ENCODE measurements at regions not wholly inside any gene's neighbourhood (a gene's known extent, or its start where the extent isn't known, plus 50 kb on each side); places are given as distances from the start of the nearest gene placed in this dataset.

DNA sequence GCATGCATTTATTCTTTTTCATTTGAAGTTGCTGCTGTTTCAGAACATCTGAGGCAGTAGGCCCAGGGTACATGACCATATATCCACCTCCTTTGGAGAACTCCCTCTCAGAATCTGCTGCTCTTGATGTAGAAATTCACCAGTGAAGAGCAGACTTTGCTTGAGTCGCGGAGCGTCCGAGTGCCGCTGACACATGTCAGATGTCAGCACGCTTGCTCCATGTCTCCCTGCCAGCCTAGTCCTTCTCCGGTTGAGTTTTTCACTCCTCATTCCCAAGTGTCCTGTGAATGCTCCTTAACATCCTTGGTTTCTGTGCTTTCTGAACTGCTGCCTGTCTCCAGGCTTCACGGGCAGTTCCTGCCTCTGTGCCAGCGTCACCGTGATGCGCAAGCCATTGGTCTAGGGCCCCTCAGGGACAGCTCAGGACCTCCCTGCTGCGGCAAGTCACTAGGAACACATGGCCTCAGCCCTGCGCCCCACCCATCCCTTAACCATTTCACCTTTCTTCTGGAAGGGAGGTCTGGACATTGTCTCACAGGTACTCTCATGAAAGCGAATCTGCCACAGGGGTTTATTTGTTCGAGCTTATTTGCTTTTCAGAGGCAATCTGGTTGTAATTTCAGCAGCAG lies 93.1 kb upstream of the RBPJ start:
- Histone ChIP-seq H3K36me3 (ENCODE audit: control insufficient read depth in 4 of 4, insufficient read depth in 3 of 4, low read depth in 1 of 4, low read length in 3 of 4) (no peaks in the 10 kb centered on the region), H3K27ac (ENCODE audit: low read depth in 1 of 2, low read length in 2 of 2) (no peak overlapping the region), H3K27me3 (ENCODE audit: control insufficient read depth in 4 of 4, insufficient read depth in 4 of 4, low read length in 3 of 4) (no peaks in the 10 kb centered on the region), H3K4me3 (ENCODE audit: low read depth in 1 of 3, low read length in 3 of 3) (no peak overlapping the region), H3K9me3 (ENCODE audit: control insufficient read depth in 4 of 4, low read length in 3 of 4) (no peaks in the 10 kb centered on the region), H3K9ac (ENCODE audit: low read depth in 1 of 2, low read length in 2 of 2) (no peak overlapping the region), H3K4me1 (ENCODE audit: control insufficient read depth in 4 of 4, insufficient read depth in 4 of 4, low read length in 3 of 4) (peaks cover 0 to 10% (median 8%) of the 10 kb centered on the region in 4 donors)
- WGBS, result 87% methylated on average over 15 of the region's 15 CpGs
- DNase-seq (ENCODE audit: low spot score), result no peak
- TF ChIP-seq, protein P1, sequence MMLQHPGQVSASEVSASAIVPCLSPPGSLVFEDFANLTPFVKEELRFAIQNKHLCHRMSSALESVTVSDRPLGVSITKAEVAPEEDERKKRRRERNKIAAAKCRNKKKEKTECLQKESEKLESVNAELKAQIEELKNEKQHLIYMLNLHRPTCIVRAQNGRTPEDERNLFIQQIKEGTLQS (IDR thresholded peaks at IDR 0.05), result no peak
- TF ChIP-seq HNF4G (IDR thresholded peaks at IDR 0.05) (no peak), EGR1 (IDR thresholded peaks at IDR 0.05; ENCODE audit: low read depth in 2 of 2) (no peak), RAD21 (IDR thresholded peaks at IDR 0.05) (no peak), TAF1 (conservative IDR thresholded peaks at IDR 0.05) (no peak), FOXA2 (IDR thresholded peaks at IDR 0.05) (no peak), YY1 (IDR thresholded peaks at IDR 0.05) (no peak), NR2F2 (IDR thresholded peaks at IDR 0.05) (no peak), HNF4A (conservative IDR thresholded peaks at IDR 0.05) (no peak), JUND (IDR thresholded peaks at IDR 0.05) (no peak), SP1 (IDR thresholded peaks at IDR 0.05) (no peak)
- TF ChIP-seq, protein P2, sequence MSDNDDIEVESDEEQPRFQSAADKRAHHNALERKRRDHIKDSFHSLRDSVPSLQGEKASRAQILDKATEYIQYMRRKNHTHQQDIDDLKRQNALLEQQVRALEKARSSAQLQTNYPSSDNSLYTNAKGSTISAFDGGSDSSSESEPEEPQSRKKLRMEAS (IDR thresholded peaks at IDR 0.05), result no peak
- TF ChIP-seq, protein P3, sequence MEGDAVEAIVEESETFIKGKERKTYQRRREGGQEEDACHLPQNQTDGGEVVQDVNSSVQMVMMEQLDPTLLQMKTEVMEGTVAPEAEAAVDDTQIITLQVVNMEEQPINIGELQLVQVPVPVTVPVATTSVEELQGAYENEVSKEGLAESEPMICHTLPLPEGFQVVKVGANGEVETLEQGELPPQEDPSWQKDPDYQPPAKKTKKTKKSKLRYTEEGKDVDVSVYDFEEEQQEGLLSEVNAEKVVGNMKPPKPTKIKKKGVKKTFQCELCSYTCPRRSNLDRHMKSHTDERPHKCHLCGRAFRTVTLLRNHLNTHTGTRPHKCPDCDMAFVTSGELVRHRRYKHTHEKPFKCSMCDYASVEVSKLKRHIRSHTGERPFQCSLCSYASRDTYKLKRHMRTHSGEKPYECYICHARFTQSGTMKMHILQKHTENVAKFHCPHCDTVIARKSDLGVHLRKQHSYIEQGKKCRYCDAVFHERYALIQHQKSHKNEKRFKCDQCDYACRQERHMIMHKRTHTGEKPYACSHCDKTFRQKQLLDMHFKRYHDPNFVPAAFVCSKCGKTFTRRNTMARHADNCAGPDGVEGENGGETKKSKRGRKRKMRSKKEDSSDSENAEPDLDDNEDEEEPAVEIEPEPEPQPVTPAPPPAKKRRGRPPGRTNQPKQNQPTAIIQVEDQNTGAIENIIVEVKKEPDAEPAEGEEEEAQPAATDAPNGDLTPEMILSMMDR (IDR thresholded peaks at IDR 0.05; ENCODE audit: low read depth, low read length, missing input control), result no peak
- TF ChIP-seq, protein P4, sequence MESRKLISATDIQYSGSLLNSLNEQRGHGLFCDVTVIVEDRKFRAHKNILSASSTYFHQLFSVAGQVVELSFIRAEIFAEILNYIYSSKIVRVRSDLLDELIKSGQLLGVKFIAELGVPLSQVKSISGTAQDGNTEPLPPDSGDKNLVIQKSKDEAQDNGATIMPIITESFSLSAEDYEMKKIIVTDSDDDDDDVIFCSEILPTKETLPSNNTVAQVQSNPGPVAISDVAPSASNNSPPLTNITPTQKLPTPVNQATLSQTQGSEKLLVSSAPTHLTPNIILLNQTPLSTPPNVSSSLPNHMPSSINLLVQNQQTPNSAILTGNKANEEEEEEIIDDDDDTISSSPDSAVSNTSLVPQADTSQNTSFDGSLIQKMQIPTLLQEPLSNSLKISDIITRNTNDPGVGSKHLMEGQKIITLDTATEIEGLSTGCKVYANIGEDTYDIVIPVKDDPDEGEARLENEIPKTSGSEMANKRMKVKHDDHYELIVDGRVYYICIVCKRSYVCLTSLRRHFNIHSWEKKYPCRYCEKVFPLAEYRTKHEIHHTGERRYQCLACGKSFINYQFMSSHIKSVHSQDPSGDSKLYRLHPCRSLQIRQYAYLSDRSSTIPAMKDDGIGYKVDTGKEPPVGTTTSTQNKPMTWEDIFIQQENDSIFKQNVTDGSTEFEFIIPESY (IDR thresholded peaks at IDR 0.05), result no peak
- TF ChIP-seq, protein P5, sequence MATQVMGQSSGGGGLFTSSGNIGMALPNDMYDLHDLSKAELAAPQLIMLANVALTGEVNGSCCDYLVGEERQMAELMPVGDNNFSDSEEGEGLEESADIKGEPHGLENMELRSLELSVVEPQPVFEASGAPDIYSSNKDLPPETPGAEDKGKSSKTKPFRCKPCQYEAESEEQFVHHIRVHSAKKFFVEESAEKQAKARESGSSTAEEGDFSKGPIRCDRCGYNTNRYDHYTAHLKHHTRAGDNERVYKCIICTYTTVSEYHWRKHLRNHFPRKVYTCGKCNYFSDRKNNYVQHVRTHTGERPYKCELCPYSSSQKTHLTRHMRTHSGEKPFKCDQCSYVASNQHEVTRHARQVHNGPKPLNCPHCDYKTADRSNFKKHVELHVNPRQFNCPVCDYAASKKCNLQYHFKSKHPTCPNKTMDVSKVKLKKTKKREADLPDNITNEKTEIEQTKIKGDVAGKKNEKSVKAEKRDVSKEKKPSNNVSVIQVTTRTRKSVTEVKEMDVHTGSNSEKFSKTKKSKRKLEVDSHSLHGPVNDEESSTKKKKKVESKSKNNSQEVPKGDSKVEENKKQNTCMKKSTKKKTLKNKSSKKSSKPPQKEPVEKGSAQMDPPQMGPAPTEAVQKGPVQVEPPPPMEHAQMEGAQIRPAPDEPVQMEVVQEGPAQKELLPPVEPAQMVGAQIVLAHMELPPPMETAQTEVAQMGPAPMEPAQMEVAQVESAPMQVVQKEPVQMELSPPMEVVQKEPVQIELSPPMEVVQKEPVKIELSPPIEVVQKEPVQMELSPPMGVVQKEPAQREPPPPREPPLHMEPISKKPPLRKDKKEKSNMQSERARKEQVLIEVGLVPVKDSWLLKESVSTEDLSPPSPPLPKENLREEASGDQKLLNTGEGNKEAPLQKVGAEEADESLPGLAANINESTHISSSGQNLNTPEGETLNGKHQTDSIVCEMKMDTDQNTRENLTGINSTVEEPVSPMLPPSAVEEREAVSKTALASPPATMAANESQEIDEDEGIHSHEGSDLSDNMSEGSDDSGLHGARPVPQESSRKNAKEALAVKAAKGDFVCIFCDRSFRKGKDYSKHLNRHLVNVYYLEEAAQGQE (IDR thresholded peaks at IDR 0.05), result no peak

DNA sequence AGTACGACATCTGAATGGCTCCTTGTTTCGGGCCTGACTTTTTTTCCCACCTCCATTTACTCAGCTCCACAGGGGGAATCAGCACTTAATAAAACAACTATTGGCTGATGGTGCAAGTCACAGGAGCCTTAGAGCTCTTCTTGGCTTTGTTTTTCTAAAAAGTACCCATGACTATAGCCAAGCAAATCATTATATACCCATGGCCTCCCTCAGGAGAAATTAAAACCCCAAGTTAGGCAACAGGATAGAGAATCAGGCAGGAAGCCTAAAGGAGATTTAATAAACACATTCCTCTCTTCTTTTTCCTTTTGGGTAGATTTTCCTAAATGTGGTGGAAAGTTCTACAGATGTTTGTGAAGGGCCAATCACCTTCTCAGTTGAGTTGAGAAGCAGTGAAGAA lies 91.9 kb upstream of the RBPJ start:
- Histone ChIP-seq H3K9me3 (ENCODE audit: control insufficient read depth in 4 of 4, low read length in 3 of 4) (no peaks in the 10 kb centered on the region), H3K27ac (ENCODE audit: low read depth in 1 of 2, low read length in 2 of 2) (no peak overlapping the region), H3K27me3 (ENCODE audit: control insufficient read depth in 4 of 4, insufficient read depth in 4 of 4, low read length in 3 of 4) (no peaks in the 10 kb centered on the region), H3K36me3 (ENCODE audit: control insufficient read depth in 4 of 4, insufficient read depth in 3 of 4, low read depth in 1 of 4, low read length in 3 of 4) (no peaks in the 10 kb centered on the region), H3K4me3 (ENCODE audit: low read depth in 1 of 3, low read length in 3 of 3) (no peak overlapping the region), H3K4me1 (ENCODE audit: control insufficient read depth in 4 of 4, insufficient read depth in 4 of 4, low read length in 3 of 4) (peaks cover 0 to 10% (median 8%) of the 10 kb centered on the region in 4 donors), H3K9ac (ENCODE audit: low read depth in 1 of 2, low read length in 2 of 2) (no peak overlapping the region)
- 96% methylated on average over 2 of the region's 2 CpGs for WGBS
- TF ChIP-seq JUND (IDR thresholded peaks at IDR 0.05), result no peak
- TF ChIP-seq EGR1 (IDR thresholded peaks at IDR 0.05; ENCODE audit: low read depth in 2 of 2), result no peak
- no peak for TF ChIP-seq NR2F2 (IDR thresholded peaks at IDR 0.05)
- TF ChIP-seq, protein P2 (IDR thresholded peaks at IDR 0.05), result no peak
- TF ChIP-seq TAF1 (conservative IDR thresholded peaks at IDR 0.05), result no peak
- TF ChIP-seq, protein P3 (IDR thresholded peaks at IDR 0.05; ENCODE audit: low read depth, low read length, missing input control), result no peak
- TF ChIP-seq, protein P1 (IDR thresholded peaks at IDR 0.05), result no peak
- TF ChIP-seq, protein P5 (IDR thresholded peaks at IDR 0.05), result no peak
- DNase-seq (ENCODE audit: low spot score), result no peak

All from liver (tissue), 8 donors.